ENCODE measurements at regions not wholly inside any gene's neighbourhood (a gene's known extent, or its start where the extent isn't known, plus 50 kb on each side); places are given as distances from the start of the nearest gene placed in this dataset.
"Not testable (repeated sequence)": the region's sequence is repeated elsewhere in the genome, so short reads cannot be mapped to it uniquely, and the experiment has no call there.

- Mint-ChIP-seq H3K4me1 (ENCODE audit: low read depth, unreplicated experiment) (no peaks in the 10 kb centered on the region), H3K36me3 (ENCODE audit: insufficient read depth, unreplicated experiment) (no peaks in the 10 kb centered on the region), H3K27me3 (ENCODE audit: insufficient read depth, unreplicated experiment) (peaks cover 3% of the 10 kb centered on the region), H3K4me3 (ENCODE audit: unreplicated experiment) (no peak overlapping the region), H3K27ac (ENCODE audit: unreplicated experiment) (no peak overlapping the region), H3K9me3 (ENCODE audit: unreplicated experiment) (no peaks in the 10 kb centered on the region)
- Histone ChIP-seq H3K4me1 (no peaks in the 10 kb centered on the region), H3K36me3 (ENCODE audit: control insufficient read depth, insufficient read depth, low read length) (no peaks in the 10 kb centered on the region), H3K27me3 (replicated peaks; ENCODE audit: control insufficient read depth, insufficient read depth, low read length) (no peaks in the 10 kb centered on the region), H3K4me3 (ENCODE audit: low read depth, low read length) (no peak overlapping the region), H3K9me3 (no peaks in the 10 kb centered on the region)
- TF ChIP-seq CTCF (IDR thresholded peaks at IDR 0.05; ENCODE audit: insufficient read depth in 1 of 2, low read depth in 1 of 2, low read length in 1 of 2, severe bottlenecking in 1 of 2, unreplicated experiment in 1 of 2), result no peak
- no TSS peak for BruUV-seq (replicated peaks)
- ChIA-PET CTCF (interaction anchor here (1.0 kb wide), 1 partner anchor 373 kb away, joined by 5 read pairs; no protein-coding TSS in a partner anchor), POLR2A (no interaction called here)
- intact Hi-C loops (cut with micrococcal nuclease; ENCODE audit: unreplicated experiment), result no loop called here
- no peak for DNase-seq
Observed at GRCh38 chr2:121068851-121069250, 216.2 kb downstream of the TFCP2L1 start.

GRCh38 chr2:121069434-121069969, 215.5 kb downstream of the TFCP2L1 start:
- Histone ChIP-seq H3K36me3 (ENCODE audit: control insufficient read depth, insufficient read depth, low read length) (no peaks in the 10 kb centered on the region), H3K27me3 (replicated peaks; ENCODE audit: control insufficient read depth, insufficient read depth, low read length) (no peaks in the 10 kb centered on the region), H3K4me1 (peaks cover 4% of the 10 kb centered on the region), H3K9me3 (no peaks in the 10 kb centered on the region), H3K4me3 (ENCODE audit: low read depth, low read length) (no peak overlapping the region)
- no TSS peak for BruUV-seq (replicated peaks)
- Mint-ChIP-seq H3K4me3 (ENCODE audit: unreplicated experiment) (no peak overlapping the region), H3K27ac (ENCODE audit: unreplicated experiment) (no peak overlapping the region), H3K4me1 (ENCODE audit: low read depth, unreplicated experiment) (no peaks in the 10 kb centered on the region), H3K9me3 (ENCODE audit: unreplicated experiment) (no peaks in the 10 kb centered on the region), H3K36me3 (ENCODE audit: insufficient read depth, unreplicated experiment) (peaks cover 3% of the 10 kb centered on the region), H3K27me3 (ENCODE audit: insufficient read depth, unreplicated experiment) (peaks cover 3% of the 10 kb centered on the region)
- no peak for TF ChIP-seq CTCF (IDR thresholded peaks at IDR 0.05; ENCODE audit: insufficient read depth in 1 of 2, low read depth in 1 of 2, low read length in 1 of 2, severe bottlenecking in 1 of 2, unreplicated experiment in 1 of 2)
- DNase-seq, result no peak
- POLR2A ChIA-PET, result no interaction called here
- intact Hi-C loops (cut with micrococcal nuclease; ENCODE audit: unreplicated experiment), result no loop called here
- CTCF ChIA-PET, result no interaction called here

GRCh38 chr2:121070061-121070460, 214.9 kb downstream of the TFCP2L1 start:
- POLR2A ChIA-PET; H3K4me1 ChIP-seq; H3K27me3 ChIP-seq (replicated peaks; ENCODE audit: control insufficient read depth, insufficient read depth, low read length); H3K9me3 Mint-ChIP-seq (ENCODE audit: unreplicated experiment); H3K27me3 Mint-ChIP-seq (ENCODE audit: insufficient read depth, unreplicated experiment); H3K4me1 Mint-ChIP-seq (ENCODE audit: low read depth, unreplicated experiment); H3K36me3 ChIP-seq (ENCODE audit: control insufficient read depth, insufficient read depth, low read length); H3K4me3 Mint-ChIP-seq (ENCODE audit: unreplicated experiment); H3K36me3 Mint-ChIP-seq (ENCODE audit: insufficient read depth, unreplicated experiment); DNase-seq; H3K9me3 ChIP-seq; BruUV-seq (replicated peaks); H3K27ac Mint-ChIP-seq (ENCODE audit: unreplicated experiment); H3K4me3 ChIP-seq (ENCODE audit: low read depth, low read length): not testable (repeated sequence)
- intact Hi-C loops (cut with micrococcal nuclease; ENCODE audit: unreplicated experiment), result loop anchor here (5.0 kb wide), 2 partner anchors 133 to 193 kb away; no protein-coding TSS in a partner anchor
- CTCF ChIA-PET, result interaction anchor here (1.2 to 2.5 kb wide), 4 partner anchors 34 to 374 kb away, joined by 3 to 9 read pairs (median 8); no protein-coding TSS in a partner anchor

Data from Caco-2 (cell line).